Medulla oblongata (tissue), 1 donor: ENCODE measurements at regions not wholly inside any gene's neighbourhood (a gene's known extent, or its start where the extent isn't known, plus 50 kb on each side); places are given as distances from the start of the nearest gene placed in this dataset.
"Not testable (repeated sequence)": the region's sequence is repeated elsewhere in the genome, so short reads cannot be mapped to it uniquely, and the experiment has no call there.

ENCODE experiments used
- DNase-seq: peaks from one replicate; pipeline ENCODE4 v3.0.0-alpha.2; 2015; ENCODE audit errors: extremely low spot score

- DNase-seq = no peak
Observed at GRCh38 chr6:131336596-131336995, 201.3 kb downstream of the AKAP7 start.

- not testable (repeated sequence) for DNase-seq
Observed at GRCh38 chr6:131346896-131347295, 211.6 kb downstream of the AKAP7 start.

GRCh38 chr6:131348572-131348971 is 213.3 kb downstream of the AKAP7 start:
- no peak for DNase-seq

GRCh38 chr6:131349199-131349598 is 213.9 kb downstream of the AKAP7 start:
- no peak for DNase-seq

GRCh38 chr6:131353106-131353505 is 217.8 kb downstream of the AKAP7 start:
- DNase-seq = no peak

GRCh38 chr6:131353876-131354275 is 218.6 kb downstream of the AKAP7 start:
- no peak for DNase-seq

- DNase-seq = no peak
Observed at GRCh38 chr6:131354356-131354755, 218.7 kb upstream of the ARG1 start.

- no peak for DNase-seq
Observed at GRCh38 chr6:131356161-131356560, 216.9 kb upstream of the ARG1 start.

- DNase-seq = no peak
Observed at GRCh38 chr6:131357501-131357900, 215.5 kb upstream of the ARG1 start.

- DNase-seq = no peak
Observed at GRCh38 chr6:131362070-131362469, 211.0 kb upstream of the ARG1 start.

- DNase-seq = no peak
Observed at GRCh38 chr6:131362696-131363095, 210.3 kb upstream of the ARG1 start.

GRCh38 chr6:131363947-131364834 is 208.8 kb upstream of the ARG1 start:
- no peak for DNase-seq

- DNase-seq = no peak
Observed at GRCh38 chr6:131366223-131366622, 206.8 kb upstream of the ARG1 start.

GRCh38 chr6:131367206-131367873 is 205.7 kb upstream of the ARG1 start:
- DNase-seq = no peak

- DNase-seq = peak; percentile 76
Observed at GRCh38 chr6:131368198-131368911, 204.7 kb upstream of the ARG1 start.

- DNase-seq = no peak
Observed at GRCh38 chr6:131372535-131372934, 200.5 kb upstream of the ARG1 start.

- no peak for DNase-seq
Observed at GRCh38 chr6:131377112-131377705, 195.8 kb upstream of the ARG1 start.

- no peak for DNase-seq
Observed at GRCh38 chr6:131378874-131379273, 194.2 kb upstream of the ARG1 start.

- DNase-seq = no peak
Observed at GRCh38 chr6:131379948-131380347, 193.1 kb upstream of the ARG1 start.

GRCh38 chr6:131381052-131381708 is 191.8 kb upstream of the ARG1 start:
- DNase-seq = no peak

- DNase-seq = no peak
Observed at GRCh38 chr6:131381709-131382093, 191.3 kb upstream of the ARG1 start.

- DNase-seq = no peak
Observed at GRCh38 chr6:131382631-131383030, 190.4 kb upstream of the ARG1 start.
